GM21367 (cell line): ENCODE measurements at regions not wholly inside any gene's neighbourhood (a gene's known extent, or its start where the extent isn't known, plus 50 kb on each side); places are given as distances from the start of the nearest gene placed in this dataset.
"Not testable (repeated sequence)": the region's sequence is repeated elsewhere in the genome, so short reads cannot be mapped to it uniquely, and the experiment has no call there.

Source experiments
- ATAC-seq: cut with Tn5 transposase; IDR thresholded peaks from one replicate; pipeline ENCODE4 v1.9.1; 2021; ENCODE audit not compliant: unreplicated experiment

DNA sequence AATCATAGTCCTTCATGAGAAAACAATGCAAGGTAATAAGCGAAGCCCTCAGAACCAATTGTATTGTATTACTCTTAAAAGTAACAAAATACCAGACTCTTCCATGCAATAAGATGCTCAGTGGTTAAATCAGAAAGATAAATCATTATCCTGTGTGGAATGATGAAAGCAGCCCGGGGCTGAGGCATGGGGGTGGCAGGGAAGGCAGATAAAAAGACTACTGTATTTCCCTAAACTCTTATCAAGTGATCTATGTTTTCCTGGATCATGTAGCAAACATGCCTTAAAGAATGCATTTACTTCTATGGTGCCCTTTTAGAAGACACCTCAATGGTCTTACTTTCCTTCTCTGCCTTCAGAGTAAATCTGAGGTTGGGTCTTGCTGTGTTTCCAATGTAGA is 105.6 kb upstream of the DAPK1 start:
- no peak for ATAC-seq

DNA sequence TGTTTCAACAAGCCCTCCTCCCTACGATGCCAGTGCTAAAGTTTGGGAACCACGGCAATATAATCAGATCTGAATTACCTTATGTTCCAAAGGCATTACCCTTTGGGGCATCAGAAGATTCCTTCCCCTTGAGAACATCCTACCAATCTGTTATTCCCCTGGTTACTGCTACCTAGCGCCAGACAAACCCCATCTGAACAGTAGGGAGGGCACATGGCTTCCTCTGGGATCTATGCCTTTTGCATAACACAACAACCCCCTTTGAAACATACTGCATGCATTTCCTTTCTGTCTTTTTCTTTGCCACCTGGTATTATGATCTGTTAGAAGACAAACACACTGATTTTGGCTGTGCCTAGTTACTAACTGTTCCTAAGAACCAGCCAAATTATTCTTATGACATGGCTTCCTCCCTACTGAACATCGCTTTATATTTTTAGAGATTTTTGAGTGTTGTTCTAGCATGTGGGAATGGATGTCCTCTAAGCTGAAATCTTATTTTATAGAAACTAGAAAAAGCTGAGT is 103.9 kb upstream of the DAPK1 start:
- ATAC-seq: no peak

DNA sequence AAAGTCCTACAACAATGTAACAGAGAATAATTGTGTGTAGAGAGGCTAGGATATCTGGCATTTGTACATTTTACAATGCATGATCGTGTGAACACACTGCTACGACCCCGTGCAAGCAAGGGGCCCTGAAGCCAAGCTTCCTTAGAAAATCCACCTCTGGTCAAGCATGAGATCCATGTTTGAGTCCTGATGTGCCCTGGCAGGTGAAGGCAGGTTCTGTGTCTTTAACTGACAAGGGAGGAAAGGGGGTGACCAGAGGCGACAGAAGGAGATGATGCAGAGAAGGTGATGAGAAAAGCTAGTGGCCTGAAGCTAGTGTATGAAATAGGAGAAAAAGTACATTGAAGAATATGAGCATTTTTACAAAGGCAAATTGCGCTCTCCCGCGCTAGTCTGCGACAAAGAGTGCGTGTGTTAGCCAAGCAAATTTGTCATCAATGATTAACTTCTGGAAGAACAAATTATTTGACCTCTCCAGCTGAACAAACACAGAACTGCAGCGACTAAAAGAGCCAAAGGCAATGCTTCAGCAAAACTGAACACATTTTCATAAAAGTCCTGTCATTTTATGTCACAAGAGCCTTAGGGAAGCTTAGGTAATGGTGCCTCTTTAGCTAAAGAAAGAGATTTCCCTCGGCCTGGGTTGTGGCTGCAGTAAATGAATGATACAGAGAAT is 101.7 kb upstream of the DAPK1 start:
- no peak for ATAC-seq

DNA sequence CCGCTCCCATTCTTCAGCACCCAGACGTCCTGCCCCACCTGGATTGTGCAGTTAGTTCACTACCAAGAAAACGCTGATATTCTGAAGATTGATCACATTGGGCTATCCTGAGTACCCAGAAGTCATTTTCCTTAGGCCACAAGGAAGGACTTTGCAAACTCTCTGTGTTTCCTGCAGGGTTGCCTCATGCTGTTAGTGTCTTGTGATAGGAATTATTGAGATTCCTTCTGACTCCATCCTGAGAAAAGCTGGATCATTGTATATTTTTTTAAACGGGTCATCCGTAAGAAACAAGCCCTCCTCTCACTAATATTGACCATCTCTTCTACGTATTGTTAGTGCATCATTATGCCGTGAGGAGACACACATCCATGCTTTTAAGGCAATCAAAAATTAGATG is 96.0 kb upstream of the DAPK1 start:
- no peak for ATAC-seq

DNA sequence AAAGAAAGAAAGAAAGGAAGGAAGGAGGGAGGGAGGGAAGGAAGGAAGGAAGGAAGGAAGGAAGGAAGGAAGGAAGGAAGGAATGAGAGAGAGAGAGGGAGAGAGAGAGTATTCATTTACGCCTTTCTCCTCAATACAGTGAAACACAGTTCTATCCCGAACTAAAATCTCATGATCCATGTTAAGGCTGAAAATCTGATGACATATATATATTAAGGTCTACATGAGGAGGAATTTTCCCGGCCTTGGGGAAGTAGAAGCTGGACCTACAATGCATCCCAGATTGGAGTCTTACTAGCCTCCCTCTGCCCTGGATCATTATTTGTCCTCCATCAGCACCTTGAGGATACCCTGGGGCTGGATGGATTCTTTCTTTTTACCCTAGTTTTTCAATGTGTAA is 95.1 kb upstream of the DAPK1 start:
- no peak for ATAC-seq

DNA sequence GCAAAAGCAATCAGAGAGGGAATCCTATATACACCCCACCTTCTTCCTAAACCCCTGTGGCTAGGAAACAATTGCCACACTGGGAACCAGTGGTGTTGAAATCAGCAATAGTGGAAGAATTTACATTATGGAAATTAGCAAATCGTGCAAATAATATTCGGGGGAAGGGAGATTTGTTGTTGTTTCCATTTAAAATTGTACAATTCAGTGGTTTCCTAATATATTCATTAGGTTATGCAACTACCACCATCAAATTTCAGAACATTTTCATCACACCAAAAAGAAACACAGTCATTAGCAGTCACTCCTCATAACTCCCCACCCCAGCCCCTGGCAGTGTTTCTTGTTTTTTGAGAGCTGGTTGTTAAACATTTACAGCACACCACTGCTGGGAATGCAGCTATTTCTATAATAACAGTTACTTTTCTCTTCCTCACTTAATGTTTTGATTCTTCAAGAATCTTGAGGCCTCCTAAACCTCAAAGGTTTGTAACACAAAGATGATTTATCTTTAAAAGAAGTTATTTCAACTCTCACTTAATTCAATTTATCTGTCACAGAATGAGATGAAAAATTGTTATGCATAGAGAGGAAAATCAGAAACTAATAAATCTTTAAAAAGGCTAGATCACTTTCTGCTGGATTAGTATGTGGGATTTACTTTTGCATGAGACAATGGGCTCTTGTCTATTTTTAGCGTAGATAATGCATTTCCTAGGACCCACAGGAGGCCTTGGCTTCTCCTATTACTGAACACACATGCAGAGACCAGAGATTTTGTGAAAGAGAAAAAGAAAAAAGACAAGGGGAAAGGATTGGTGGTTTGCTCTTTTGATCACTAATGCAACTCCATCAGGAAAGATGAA is 91.8 kb upstream of the DAPK1 start:
- no peak for ATAC-seq

DNA sequence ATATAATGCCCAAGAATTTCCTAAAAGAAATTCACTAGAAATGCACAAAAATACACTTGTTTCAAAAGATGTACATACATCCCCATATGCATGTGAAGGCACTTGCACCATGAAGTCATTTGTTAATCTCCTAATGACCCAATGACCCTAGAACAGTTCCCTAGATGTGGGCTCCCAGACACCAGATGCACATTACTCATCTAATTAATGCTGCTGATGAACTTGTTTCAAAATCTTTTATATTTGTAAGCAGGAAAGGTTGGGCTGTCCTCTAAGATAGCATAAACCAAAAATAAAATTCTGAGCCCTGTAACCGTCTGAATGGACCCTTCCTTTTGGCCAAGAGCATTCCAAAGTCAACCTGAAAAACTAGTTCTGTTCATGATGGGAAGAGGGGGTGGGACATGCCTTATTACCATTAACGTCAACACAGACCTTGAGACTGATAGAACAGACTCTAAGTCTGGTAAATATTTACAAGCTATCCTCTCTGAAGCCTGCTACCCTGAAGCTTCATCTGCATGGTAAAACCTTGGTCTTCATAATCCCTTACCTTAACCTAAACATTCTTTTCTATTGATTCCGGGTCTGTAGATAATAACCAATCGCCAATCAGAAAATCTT is 91.0 kb upstream of the DAPK1 start:
- no peak for ATAC-seq

DNA sequence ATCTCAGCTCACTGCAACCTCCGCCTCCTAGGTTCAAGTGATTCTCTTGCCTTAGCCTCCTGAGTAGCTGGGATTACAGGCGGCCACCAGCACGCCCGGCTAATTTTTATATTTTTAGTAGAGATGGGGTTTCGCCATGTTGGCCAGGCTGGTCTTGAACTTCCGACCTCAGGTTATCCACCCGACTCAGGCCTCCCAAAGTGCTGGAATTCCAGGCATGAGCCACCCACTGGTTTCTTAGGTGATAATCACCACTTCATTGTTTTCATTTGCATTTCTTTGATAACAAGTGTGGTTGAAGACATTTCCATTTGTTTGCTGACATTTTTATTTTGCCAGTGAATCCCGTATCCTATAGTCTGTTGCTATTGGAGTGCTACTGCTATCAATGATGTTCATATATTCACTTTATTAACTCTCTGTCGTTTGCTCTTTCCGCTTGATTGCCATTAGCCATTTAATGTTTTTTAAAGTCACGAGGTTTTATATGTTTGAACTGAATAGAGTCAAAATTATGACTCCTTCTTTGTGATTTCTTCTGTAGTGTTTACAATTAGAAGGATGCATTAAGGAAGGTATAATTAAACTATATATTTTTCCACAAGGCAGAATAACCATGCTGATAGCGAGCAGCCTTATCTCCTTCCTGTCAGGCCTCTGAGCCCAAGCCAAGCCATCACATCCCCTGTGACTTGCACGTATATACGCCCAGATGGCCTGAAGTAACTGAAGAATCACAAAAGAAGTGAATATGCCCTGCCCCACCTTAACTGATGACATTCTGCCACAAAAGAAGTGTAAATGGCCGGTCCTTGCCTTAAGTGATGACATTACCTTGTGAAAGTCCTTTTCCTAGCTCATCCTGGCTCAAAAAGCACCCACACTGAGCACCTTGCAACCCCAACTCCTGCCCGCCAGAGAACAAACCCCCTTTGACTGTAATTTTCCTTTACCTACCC is 87.3 kb upstream of the DAPK1 start:
- ATAC-seq: not testable (repeated sequence)

DNA sequence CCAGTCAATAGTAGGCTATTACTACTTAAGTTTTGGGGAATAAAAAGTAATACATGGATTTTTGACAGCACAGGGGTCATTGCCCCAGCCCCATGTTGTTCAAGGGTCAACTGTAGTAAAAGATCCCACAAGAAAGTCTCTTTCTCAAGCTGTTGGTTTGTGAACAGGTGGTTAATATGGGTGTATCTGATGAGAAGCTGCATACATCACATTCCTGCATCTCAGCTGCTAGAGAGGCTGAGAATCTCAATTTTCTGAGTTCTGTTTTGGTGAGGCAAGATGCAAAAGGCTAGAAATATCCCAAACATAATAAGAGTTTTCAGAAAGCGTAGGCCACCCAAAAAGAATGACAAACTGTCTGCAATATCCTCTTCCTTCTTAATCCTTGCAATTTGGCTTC is 76.8 kb upstream of the DAPK1 start:
- no peak for ATAC-seq

DNA sequence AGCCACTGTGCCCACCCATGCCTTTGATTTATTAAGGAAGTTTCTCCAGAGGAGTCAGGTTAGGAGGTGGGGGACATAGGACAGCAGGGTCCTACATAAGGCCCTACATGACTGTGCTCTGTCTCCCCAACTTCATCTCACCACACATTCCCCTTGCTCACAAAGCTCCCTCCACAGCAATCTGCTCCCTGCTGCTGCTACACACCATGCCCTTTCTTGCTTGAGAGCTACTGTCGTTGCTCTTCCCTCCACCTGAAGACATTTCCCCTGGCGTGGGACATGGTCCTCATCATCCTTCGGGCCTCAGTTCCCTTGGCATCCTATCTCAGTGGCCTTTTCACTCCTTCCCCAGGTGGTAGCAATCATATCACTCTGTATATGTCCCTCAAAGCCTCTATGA is 75.9 kb upstream of the DAPK1 start:
- no peak for ATAC-seq

DNA sequence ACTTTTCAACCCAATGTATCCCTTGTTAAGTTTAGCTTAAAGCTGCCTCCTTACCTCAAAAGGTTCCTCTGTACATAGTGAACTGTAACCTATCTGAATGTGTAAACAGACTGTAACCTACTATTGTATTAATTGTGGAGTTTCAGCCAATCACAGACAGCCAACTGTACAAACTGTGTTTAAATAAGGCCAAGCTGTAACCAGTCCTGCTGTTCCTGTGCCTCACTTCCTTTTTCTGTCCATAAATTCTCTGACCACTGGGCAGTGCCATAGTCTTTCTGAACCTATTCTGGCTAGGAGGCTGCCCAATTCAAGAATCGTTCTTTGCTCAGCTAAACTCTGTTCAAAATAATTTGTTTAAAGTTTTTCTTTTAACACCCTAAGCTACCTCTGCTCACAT is 74.7 kb upstream of the DAPK1 start:
- no peak for ATAC-seq

DNA sequence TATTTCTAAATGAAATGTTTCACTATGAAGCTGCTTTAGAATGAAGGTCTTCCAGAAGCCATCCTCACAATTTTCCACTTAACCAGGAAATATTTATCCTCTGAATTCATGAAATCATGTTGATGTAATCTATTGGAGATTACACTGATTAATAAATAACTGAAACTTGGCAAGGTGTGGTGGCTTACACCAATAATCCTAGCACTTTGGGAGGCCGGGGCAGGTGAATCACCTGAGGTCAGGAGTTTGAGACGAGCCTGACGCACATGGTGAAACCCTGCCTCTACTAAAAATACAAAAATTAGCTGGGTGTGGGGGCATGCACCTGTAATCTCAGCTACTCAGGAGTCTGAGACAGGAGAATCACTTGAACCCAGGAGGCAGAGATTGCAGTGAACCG is 73.8 kb upstream of the DAPK1 start:
- ATAC-seq: not testable (repeated sequence)

DNA sequence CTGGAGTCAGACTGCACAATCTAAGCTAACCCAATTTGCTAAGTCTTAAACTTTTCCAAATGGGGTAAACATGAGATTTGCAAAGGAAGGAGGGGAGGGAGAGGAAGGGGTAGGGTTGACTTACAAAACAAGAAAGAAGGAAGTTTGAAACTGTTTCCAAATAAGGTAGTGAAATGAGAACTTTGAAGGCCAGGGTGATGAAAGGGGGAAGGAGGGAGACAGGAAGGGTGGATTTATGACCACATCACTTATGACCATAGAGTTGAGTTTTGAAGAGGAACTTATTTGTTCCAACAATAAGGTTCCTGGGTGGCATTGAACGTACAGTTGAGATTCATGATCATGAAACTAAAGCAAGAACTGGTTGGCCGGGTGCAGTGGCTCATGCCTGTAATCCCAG is 72.5 kb upstream of the DAPK1 start:
- ATAC-seq: no peak

DNA sequence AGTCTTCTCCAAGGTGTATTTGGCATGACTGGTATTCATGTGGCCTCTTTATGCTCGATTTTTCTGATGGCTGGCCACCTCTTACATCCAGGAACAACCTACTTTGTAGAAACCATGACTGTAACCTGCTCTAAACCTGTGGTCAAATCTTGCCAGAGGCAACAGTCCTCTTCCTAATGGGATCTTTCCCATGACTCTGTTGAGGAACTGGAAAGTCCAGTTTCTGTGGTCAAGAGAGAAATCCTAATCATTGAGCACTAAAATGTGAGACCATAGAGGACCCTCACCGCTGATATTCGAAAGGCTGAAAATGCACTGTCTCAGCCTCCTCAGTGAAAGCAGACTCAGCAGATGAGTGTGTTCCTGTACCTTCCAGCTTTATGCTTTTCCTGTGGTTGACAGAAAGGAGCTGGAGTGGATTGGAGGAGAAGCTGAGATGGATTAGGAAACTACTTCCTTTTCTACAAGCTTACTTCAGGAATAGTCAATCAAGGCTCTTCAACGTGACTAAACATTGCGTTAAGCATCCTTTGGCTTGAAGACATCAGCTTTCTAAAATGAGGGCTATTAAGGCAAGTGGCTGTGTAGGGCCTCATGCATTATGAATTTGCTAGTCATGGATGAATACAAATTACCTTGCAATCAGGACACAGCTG is 69.7 kb upstream of the DAPK1 start:
- no peak for ATAC-seq

DNA sequence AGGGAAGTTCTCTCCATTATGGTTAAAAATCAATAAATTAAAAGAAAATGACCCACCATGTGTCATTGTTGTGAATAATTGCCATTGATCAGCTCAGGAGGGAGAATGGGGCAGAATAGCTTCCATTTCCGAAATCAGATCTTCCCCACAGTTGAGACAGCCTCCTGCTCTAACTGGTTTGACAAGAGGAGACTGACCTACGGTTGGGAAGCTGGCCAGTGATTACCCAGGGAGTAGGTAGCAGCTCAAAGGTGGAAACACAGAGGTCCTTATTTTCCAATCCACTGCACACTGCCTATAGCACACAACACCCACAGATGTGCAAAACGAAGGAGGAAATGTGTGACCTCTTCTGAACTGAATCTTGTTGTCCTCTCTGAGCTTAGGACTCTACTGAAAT is 69.0 kb upstream of the DAPK1 start:
- no peak for ATAC-seq

DNA sequence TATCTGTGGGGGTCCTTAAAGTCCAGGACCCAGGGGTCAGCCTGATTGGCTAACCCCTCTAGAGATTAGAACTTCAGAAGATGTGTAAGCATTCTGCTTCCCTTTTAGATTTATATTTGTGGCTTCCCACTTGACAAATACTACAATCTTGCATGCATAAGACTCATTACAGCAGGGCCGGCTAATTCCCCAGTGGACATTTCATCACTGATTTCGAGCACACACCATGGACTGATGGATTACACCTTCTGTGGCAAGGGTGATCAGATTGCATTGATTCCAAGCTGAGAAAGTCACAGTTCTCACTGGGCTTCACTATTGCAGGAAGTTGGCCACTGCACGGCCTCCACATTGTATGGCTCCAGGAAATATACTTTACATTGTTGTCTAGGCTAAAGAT is 65.8 kb upstream of the DAPK1 start:
- no peak for ATAC-seq

DNA sequence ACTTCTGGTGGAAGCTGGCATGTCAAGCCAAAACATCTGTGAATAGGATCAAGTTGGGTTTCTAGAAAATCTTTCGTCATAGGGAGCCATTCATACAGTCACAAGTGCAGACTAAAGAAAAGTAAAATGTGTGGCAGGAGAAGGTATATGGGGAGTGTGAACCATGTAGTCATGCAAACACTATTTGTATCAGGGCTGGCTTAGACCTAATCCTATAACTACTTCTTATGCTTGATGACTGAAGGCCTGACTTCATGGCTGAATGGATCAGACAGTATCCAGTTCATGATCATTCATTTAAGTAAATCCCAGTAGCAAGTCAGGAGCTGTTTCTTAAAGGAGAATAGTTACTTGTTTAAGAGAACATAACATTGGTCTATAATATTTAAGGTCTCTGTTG is 63.8 kb upstream of the DAPK1 start:
- ATAC-seq: no peak

DNA sequence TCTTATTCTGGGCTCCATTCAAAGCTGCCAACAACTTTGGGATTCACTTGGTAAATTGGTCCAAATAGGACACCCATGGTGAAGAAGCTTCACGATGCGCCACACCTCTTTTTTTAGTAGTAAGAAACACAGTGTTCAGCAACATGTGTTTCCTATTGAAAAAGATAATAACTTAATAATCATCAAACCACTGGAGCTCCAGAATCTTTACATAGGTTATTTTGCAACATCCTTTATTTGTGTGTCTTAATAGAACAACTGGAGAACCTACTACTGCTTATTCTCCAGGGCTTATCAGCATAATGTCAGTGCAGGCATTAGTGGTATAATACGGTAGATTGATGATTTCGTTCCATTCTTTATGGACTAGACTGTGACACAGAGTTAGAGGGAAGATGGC is 63.3 kb upstream of the DAPK1 start:
- ATAC-seq: no peak

DNA sequence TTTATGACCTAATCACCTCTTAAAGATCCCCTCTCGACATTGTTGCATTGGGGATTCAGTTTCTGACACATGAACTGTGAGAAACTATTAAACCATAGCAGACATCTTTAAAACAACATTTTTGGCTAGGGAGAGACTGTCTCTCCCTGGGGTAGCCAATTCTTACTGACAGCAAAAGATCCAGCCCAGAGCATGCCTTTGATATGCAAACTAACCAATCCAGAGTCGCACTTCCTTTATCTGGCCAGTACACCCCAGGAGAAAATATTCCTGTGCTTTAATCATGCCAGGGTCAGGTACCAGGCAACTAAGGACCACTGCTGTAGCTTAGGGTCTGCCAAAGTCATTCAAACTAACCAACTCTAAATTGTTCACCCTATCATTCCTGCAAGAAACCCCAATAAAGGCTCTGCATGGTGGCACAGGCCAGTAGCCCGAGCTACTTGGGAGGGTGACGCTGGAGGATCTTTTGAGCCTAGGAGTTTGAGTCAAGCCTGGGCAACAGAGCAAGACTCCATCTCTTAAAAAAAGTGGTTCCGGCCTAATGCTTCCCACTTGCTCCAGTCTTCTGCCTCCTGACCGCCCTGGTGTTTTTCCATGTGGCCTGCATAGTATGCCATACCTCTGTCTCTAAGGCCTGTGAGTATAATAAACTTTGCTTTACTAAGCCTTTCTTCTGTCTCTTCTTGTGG is 62.3 kb upstream of the DAPK1 start:
- no peak for ATAC-seq

DNA sequence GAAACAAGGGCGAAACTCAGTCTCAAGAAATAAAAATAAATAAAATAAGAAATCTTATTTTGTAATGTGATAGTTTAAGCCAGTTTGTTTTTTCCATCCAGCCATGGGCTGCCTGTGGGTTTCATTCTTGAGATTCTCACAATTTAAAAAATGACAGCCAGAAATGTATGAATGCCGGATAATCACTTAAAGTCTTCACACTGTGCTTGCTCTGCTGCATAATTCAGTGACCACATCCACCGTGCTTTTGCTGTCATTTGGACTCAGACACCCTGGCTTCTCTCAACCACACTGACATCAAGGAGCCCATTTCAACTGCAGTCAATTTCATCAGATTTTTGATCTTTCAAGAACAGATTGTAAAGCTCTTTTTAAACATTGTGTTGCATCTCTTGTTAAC is 61.0 kb upstream of the DAPK1 start:
- no peak for ATAC-seq
